GM18858 (cell line): ENCODE measurements at regions not wholly inside any gene's neighbourhood (a gene's known extent, or its start where the extent isn't known, plus 50 kb on each side); places are given as distances from the start of the nearest gene placed in this dataset.

Experiments used
- ATAC-seq: cut with Tn5 transposase; IDR thresholded peaks from one replicate; pipeline ENCODE4 v1.9.1; 2021; ENCODE audit not compliant: unreplicated experiment

GRCh38 chr11:127627629-127628457, 627.3 kb upstream of the KIRREL3 start:
- ATAC-seq = no peak

- no peak for ATAC-seq
These were observed 626.6 kb upstream of the KIRREL3 start for GRCh38 chr11:127627204-127627603.

DNA sequence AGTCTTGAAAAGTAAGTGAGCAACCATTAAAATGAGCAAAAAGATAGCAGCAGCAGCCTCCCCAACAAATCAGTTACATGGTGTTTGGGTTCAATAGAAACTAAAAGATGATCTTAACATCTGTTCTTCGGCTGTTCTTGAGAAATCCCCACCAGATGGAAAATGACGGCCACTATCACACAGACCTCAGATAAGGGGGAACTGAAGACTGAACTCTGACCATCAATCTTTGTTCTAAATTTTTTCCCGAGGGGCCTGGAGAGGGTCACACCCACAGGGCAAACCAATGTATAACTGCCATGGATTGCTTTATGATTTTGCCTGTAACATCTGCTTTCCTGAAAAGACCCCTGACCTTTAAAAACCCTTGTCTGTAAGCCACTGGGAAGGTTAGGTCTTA, 624.8 kb upstream of the KIRREL3 start:
- no peak for ATAC-seq

DNA sequence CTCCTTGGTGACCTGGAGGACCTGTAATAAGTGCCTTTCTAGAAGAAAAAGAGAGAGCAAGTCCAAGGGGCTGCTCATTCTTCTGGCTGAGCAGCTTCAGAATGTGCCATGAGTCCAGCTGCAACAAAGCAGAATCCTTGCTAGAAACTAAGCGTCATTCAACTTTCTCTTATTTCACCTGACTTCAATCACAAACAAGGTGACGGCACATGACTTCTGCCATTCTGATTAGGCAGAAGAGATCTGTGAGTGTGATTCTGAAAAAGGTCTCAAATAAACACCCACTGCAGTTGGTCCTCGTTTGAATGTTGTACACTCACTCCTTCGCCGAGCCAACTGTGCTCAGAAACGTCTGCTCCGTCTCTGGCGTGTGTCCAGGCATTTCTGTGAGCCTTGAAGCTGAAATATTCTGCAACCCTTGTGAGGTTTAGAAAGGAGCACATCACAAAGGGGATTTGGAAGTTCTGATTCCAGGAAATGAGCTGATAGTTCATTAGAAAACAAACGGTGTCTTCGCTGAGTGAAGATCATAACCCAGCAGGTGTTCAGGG, 623.8 kb upstream of the KIRREL3 start:
- ATAC-seq = no peak

DNA sequence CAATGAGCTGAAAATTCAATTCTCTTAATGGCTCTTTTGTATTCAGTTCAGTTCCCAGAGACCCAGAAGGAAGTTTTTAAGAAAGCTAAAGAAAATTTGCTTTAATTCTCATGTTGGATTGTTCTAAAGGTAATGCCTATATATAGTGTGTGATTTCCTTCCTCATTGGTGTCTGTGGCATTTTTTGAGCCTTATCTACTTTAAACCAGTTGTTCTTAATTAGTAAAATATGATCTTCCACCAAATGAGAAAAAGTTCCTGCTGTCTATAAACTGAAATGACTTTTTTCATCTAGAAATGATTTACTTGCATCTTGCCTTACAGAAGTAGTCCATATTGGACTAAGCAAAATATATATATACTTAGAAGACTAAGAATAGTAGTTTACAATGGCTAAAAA, 622.1 kb upstream of the KIRREL3 start:
- no peak for ATAC-seq

DNA sequence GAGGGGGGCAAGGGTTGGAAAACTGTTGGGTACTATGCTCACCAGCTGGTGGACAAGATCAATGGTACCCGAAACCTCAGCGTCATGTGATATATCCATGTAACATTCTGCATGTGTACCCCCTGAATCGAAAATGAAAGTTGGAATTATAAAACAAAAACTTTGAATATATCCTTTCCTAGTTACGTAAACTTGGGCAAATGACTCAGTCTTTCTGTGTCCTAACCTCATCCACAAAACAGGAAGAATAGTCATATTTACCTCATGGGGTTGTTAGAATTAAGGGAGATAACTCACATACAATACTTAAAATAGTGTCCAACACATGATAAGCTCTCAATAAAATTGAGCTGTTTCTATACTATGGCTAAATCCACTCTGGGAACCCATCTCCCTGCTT, 620.1 kb upstream of the KIRREL3 start:
- ATAC-seq = no peak

- ATAC-seq = no peak
These were observed 619.4 kb upstream of the KIRREL3 start for GRCh38 chr11:127619946-127620345.

GRCh38 chr11:127618721-127619120, 618.2 kb upstream of the KIRREL3 start:
- ATAC-seq = no peak

- ATAC-seq = no peak
These were observed 615.6 kb upstream of the KIRREL3 start for GRCh38 chr11:127616158-127616557.

GRCh38 chr11:127612607-127613006, 612.0 kb upstream of the KIRREL3 start:
- no peak for ATAC-seq

- ATAC-seq = no peak
These were observed 608.6 kb upstream of the KIRREL3 start for GRCh38 chr11:127609025-127609773.

GRCh38 chr11:127607487-127608085, 607.0 kb upstream of the KIRREL3 start:
- ATAC-seq = no peak

DNA sequence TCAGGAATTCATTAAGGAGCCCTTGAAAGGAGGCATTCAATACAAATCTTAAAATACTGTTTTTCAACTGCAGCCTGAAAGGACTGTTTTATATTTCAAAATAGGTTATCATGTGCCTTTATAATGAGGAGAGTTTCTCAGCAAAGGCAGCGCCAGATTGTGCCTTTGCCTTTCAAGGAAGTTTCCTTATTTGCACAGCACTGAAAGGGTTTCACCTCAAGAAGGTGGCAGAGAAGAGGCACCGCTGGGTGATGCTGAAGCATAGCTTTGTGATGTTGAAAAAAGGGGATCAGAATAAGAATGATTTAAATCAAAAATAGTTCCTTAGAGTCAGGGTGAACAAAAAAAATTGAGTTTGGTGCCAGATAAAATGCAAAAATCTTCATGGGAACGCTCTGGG, 601.0 kb upstream of the KIRREL3 start:
- no peak for ATAC-seq

GRCh38 chr11:127600674-127601073, 600.1 kb upstream of the KIRREL3 start:
- ATAC-seq = no peak

DNA sequence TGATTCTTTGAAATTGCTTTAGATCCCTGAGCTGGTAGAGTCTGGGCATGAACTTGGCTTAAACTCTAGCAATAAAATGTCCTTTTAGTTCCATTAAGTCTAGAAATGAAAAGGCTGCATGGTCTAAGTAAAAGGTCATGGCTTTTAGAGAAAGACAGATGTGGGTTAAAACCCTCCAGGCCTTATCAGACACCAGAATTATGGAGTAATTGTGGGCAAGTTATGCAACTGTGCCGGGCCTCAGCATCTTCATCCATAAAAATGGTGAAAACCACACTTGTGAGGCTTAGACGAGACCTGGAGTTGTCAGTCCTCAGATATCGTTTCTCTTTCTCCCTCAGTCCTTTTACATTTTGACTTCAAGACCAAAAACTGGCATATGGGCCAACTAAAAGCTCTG, 597.9 kb upstream of the KIRREL3 start:
- ATAC-seq = no peak

- no peak for ATAC-seq
These were observed 595.9 kb upstream of the KIRREL3 start for GRCh38 chr11:127596433-127596832.

DNA sequence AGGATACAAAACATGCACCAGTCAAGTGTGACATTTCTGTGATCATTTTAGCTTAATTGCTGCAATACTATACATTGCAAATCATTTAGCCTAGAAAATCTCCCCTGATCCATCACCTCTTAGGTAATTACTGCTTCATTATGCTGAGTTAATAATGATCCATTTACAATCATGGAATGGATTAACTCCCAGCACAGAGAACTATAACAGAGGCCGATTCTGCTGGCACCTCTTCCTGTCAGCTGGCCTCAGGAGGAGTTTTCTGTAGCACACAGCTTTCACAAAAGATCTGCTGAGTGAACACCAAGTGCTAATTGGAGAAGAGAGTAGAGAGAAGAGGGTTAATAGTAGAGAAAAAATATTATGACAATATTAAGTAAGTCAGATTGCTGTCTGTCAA, 591.8 kb upstream of the KIRREL3 start:
- no peak for ATAC-seq

GRCh38 chr11:127590314-127590713, 589.7 kb upstream of the KIRREL3 start:
- no peak for ATAC-seq

- ATAC-seq = no peak
These were observed 587.9 kb upstream of the KIRREL3 start for GRCh38 chr11:127588431-127588830.

- ATAC-seq = no peak
These were observed 586.9 kb upstream of the KIRREL3 start for GRCh38 chr11:127587511-127587910.

GRCh38 chr11:127576210-127576609, 575.6 kb upstream of the KIRREL3 start:
- ATAC-seq = no peak

GRCh38 chr11:127574478-127574877, 573.9 kb upstream of the KIRREL3 start:
- ATAC-seq = no peak
